Astrocyte (in vitro differentiated cells and primary cell): ENCODE measurements at regions not wholly inside any gene's neighbourhood (a gene's known extent, or its start where the extent isn't known, plus 50 kb on each side); places are given as distances from the start of the nearest gene placed in this dataset.

ENCODE experiments used
- DNase-seq: peaks from one replicate; pipeline ENCODE4 v3.0.0-alpha.2; 2010; ENCODE audit warnings: low read depth
- FAIRE-seq: peaks from 2 replicates; lab custom pipeline; 2011; peaks lifted over from hg19 to GRCh38; lab: Jason Lieb, UNC
- H2AFZ ChIP-seq: 2 replicates; pipeline ENCODE4 v1.6.0; 2012; ENCODE audit warnings: low read depth, low read length, inconsistent platforms
- H3K27ac ChIP-seq: 2 replicates; pipeline ENCODE4 v1.5.1; 2011; ENCODE audit warnings: low read depth, low read length, inconsistent platforms
- H3K27me3 ChIP-seq: 2 replicates; pipeline ENCODE4 v1.6.0; 2011; ENCODE audit warnings: low read length, inconsistent platforms; ENCODE audit not compliant: insufficient read depth
- H3K36me3 ChIP-seq: 2 replicates; pipeline ENCODE4 v1.5.1; 2011; ENCODE audit warnings: low read length, inconsistent platforms; ENCODE audit not compliant: insufficient read depth
- H3K4me1 ChIP-seq: 2 replicates; pipeline ENCODE4 v1.5.1; 2011; ENCODE audit warnings: low read length, inconsistent platforms; ENCODE audit not compliant: insufficient read depth
- H3K4me2 ChIP-seq: 2 replicates; pipeline ENCODE4 v1.6.0; 2012; ENCODE audit warnings: low read length, inconsistent platforms
- H3K4me3 ChIP-seq: 2 replicates; pipeline ENCODE4 v1.5.1; 2011; ENCODE audit warnings: low read depth, mild to moderate bottlenecking, low read length, inconsistent platforms; ENCODE audit not compliant: insufficient read depth
- H3K79me2 ChIP-seq: 2 replicates; pipeline ENCODE4 v1.6.0; 2012; ENCODE audit warnings: mild to moderate bottlenecking, low read length, inconsistent platforms; ENCODE audit not compliant: insufficient read depth
- H3K9ac ChIP-seq: 2 replicates; pipeline ENCODE4 v1.6.0; 2012; ENCODE audit warnings: mild to moderate bottlenecking, low read length, inconsistent platforms
- H3K9me3 ChIP-seq: 2 replicates; pipeline ENCODE4 v1.5.1; 2012; ENCODE audit warnings: low read depth, mild to moderate bottlenecking, low read length, inconsistent platforms; ENCODE audit not compliant: insufficient read depth
- H4K20me1 ChIP-seq: 2 replicates; pipeline ENCODE4 v1.6.0; 2012; ENCODE audit warnings: low read length, inconsistent platforms; ENCODE audit not compliant: insufficient read depth
- H3K27ac Mint-ChIP-seq: one replicate; pipeline ENCODE4 v1.8.0; 2021; ENCODE audit warnings: mild to moderate bottlenecking, mixed read lengths; ENCODE audit not compliant: unreplicated experiment
- H3K27me3 Mint-ChIP-seq: one replicate; pipeline ENCODE4 v1.8.0; 2021; ENCODE audit warnings: low read depth, mixed read lengths; ENCODE audit not compliant: unreplicated experiment
- H3K36me3 Mint-ChIP-seq: one replicate; pipeline ENCODE4 v1.8.0; 2021; ENCODE audit warnings: low read depth, mixed read lengths; ENCODE audit not compliant: unreplicated experiment
- H3K4me1 Mint-ChIP-seq: one replicate; pipeline ENCODE4 v1.8.0; 2021; ENCODE audit warnings: low read depth, mixed read lengths; ENCODE audit not compliant: unreplicated experiment
- H3K4me3 Mint-ChIP-seq: one replicate; pipeline ENCODE4 v1.8.0; 2021; ENCODE audit warnings: mild to moderate bottlenecking, moderate library complexity, mixed read lengths; ENCODE audit not compliant: unreplicated experiment
- H3K9me3 Mint-ChIP-seq: one replicate; pipeline ENCODE4 v1.8.0; 2021; ENCODE audit warnings: mild to moderate bottlenecking, mixed read lengths; ENCODE audit not compliant: unreplicated experiment
- CTCF ChIP-seq: IDR thresholded peaks from 2 replicates; pipeline ENCODE4 v1.5.1; 2011; ENCODE audit warnings: low read depth, mild to moderate bottlenecking, inconsistent platforms, low read length, moderate library complexity; ENCODE audit not compliant: insufficient read depth
- EZH2 ChIP-seq: IDR thresholded peaks from 2 replicates; pipeline ENCODE4 v1.6.1; 2012; ENCODE audit warnings: mild to moderate bottlenecking, low read length, inconsistent platforms; ENCODE audit not compliant: insufficient read depth

- no peaks in the 10 kb centered on the region for H3K4me1 Mint-ChIP-seq
- no peak overlapping the region for H3K27ac Mint-ChIP-seq
- Histone ChIP-seq H3K9ac (no peak overlapping the region), H3K36me3 (no peaks in the 10 kb centered on the region), H2AFZ (no peak overlapping the region), H3K4me3 (no peak overlapping the region), H3K27ac (no peak overlapping the region), H4K20me1 (no peaks in the 10 kb centered on the region), H3K79me2 (no peaks in the 10 kb centered on the region), H3K4me1 (no peaks in the 10 kb centered on the region), H3K27me3 (no peaks in the 10 kb centered on the region), H3K4me2 (no peak overlapping the region), H3K9me3 (no peaks in the 10 kb centered on the region)
- H3K4me3 Mint-ChIP-seq: no peak overlapping the region
- DNase-seq (no peak), FAIRE-seq (no peak)
- TF ChIP-seq EZH2 (no peak), CTCF (no peak)
- H3K9me3 Mint-ChIP-seq: peaks cover 2% of the 10 kb centered on the region
- H3K27me3 Mint-ChIP-seq: peaks cover 2% of the 10 kb centered on the region
- H3K36me3 Mint-ChIP-seq: no peaks in the 10 kb centered on the region
Observed at GRCh38 chr5:115720888-115721287, 95.1 kb upstream of the TMED7 start.

GRCh38 chr5:115718927-115719326 lies 93.1 kb upstream of the TMED7 start:
- peaks cover 2% of the 10 kb centered on the region for H3K27me3 Mint-ChIP-seq
- FAIRE-seq: no peak

More at GRCh38 chr5:115718927-115719326, 93.1 kb upstream of the TMED7 start:
- Histone ChIP-seq H3K9me3 (no peaks in the 10 kb centered on the region), H3K4me1 (no peaks in the 10 kb centered on the region), H3K4me2 (no peak overlapping the region), H3K9ac (no peak overlapping the region), H3K4me3 (no peak overlapping the region), H2AFZ (no peak overlapping the region), H3K27me3 (no peaks in the 10 kb centered on the region), H3K36me3 (no peaks in the 10 kb centered on the region), H3K27ac (no peak overlapping the region), H3K79me2 (no peaks in the 10 kb centered on the region), H4K20me1 (no peaks in the 10 kb centered on the region)
- H3K27ac Mint-ChIP-seq: no peak overlapping the region
- no peaks in the 10 kb centered on the region for H3K36me3 Mint-ChIP-seq
- no peak overlapping the region for H3K4me3 Mint-ChIP-seq
- no peak for DNase-seq
- no peaks in the 10 kb centered on the region for H3K9me3 Mint-ChIP-seq
- TF ChIP-seq CTCF (no peak), EZH2 (no peak)
- no peaks in the 10 kb centered on the region for H3K4me1 Mint-ChIP-seq
